HepG2 (cell line): ENCODE measurements at regions not wholly inside any gene's neighbourhood (a gene's known extent, or its start where the extent isn't known, plus 50 kb on each side); places are given as distances from the start of the nearest gene placed in this dataset.

Experiments used
- BRCA1 ChIP-seq: sonication (generic); formaldehyde crosslinking; IDR thresholded peaks from 2 replicates; pipeline ENCODE4 v1.4.0; 2020; ENCODE audit warnings: missing genetic modification reagents
- DR1 ChIP-seq: sonication (generic); formaldehyde crosslinking; IDR thresholded peaks from 2 replicates; pipeline ENCODE4 v1.8.0; 2021; ENCODE audit warnings: mild to moderate bottlenecking, missing genetic modification reagents, inconsistent platforms
- ELF4 ChIP-seq: sonication (generic); formaldehyde crosslinking; IDR thresholded peaks from 2 replicates; pipeline ENCODE4 v1.5.0; 2020; ENCODE audit warnings: missing genetic modification reagents, mild to moderate bottlenecking, moderate library complexity, borderline replicate concordance
- GABPA ChIP-seq, 2 experiments: IDR thresholded peaks; 2 replicates each; pipeline ENCODE4 v1.6.1; 2011 to 2016; ENCODE audit warnings: low read depth in 2 of 2, low read length in 1 of 2, missing biosample characterization in 1 of 2, missing genetic modification characterization in 1 of 2
- IRF2 ChIP-seq: IDR thresholded peaks from 2 replicates; pipeline ENCODE4 v1.6.1; 2018; ENCODE audit warnings: missing genetic modification reagents, missing compliant biosample characterization
- MAFG ChIP-seq: sonication (generic); formaldehyde crosslinking; IDR thresholded peaks from 2 replicates; pipeline ENCODE4 v1.5.1; 2020; ENCODE audit warnings: mild to moderate bottlenecking, missing genetic modification reagents
- MXI1 ChIP-seq: IDR thresholded peaks from 3 replicates; pipeline ENCODE4 v1.6.1; 2012; ENCODE audit warnings: low read depth, low read length, inconsistent platforms, borderline replicate concordance
- TCF7 ChIP-seq: sonication (generic); IDR thresholded peaks from 2 replicates; pipeline ENCODE4 v1.6.1; 2016; ENCODE audit warnings: antibody characterized with exemption, low read depth
- ZNF136 ChIP-seq: sonication (generic); formaldehyde crosslinking; IDR thresholded peaks from 2 replicates; pipeline ENCODE4 v1.8.1; 2022; ENCODE audit warnings: low read depth, mild to moderate bottlenecking, moderate library complexity, missing genetic modification reagents
- ZNF530 ChIP-seq: sonication (generic); formaldehyde crosslinking; IDR thresholded peaks from 2 replicates; pipeline ENCODE4 v1.5.0; 2020; ENCODE audit warnings: low read depth, mild to moderate bottlenecking, missing genetic modification reagents
- ZNF776 ChIP-seq: sonication (generic); formaldehyde crosslinking; IDR thresholded peaks from 2 replicates; pipeline ENCODE4 v1.4.0; 2020; ENCODE audit warnings: mild to moderate bottlenecking, missing genetic modification reagents
- ZNF891 ChIP-seq: sonication (generic); formaldehyde crosslinking; IDR thresholded peaks from 2 replicates; pipeline ENCODE4 v1.5.0; 2020; ENCODE audit warnings: mild to moderate bottlenecking, missing genetic modification reagents
- TF ChIP-seq, protein P1 (sequence below): sonication (generic); formaldehyde crosslinking; IDR thresholded peaks from 2 replicates; pipeline ENCODE4 v1.5.0; 2020; ENCODE audit warnings: mild to moderate bottlenecking, missing genetic modification reagents, moderate library complexity
- TF ChIP-seq, protein P2 (sequence below): IDR thresholded peaks from 2 replicates; pipeline ENCODE4 v1.6.1; 2016

- TF ChIP-seq TCF7 (no peak), MXI1 (no peak), IRF2 (no peak), ZNF136 (CRISPR knock-in tag) (no peak), ELF4 (CRISPR knock-in tag) (no peak), ZNF530 (CRISPR knock-in tag) (no peak), ZNF891 (CRISPR knock-in tag) (no peak), DR1 (no peak), BRCA1 (CRISPR knock-in tag) (no peak), MAFG (no peak), ZNF776 (CRISPR knock-in tag) (no peak), GABPA (IDR thresholded peaks at IDR 0.05; ENCODE audit: low read depth, low read length) (no peak), GABPA (CRISPR knock-in tag; IDR thresholded peaks at IDR 0.05; ENCODE audit: low read depth) (no peak)
- TF ChIP-seq, protein P1, sequence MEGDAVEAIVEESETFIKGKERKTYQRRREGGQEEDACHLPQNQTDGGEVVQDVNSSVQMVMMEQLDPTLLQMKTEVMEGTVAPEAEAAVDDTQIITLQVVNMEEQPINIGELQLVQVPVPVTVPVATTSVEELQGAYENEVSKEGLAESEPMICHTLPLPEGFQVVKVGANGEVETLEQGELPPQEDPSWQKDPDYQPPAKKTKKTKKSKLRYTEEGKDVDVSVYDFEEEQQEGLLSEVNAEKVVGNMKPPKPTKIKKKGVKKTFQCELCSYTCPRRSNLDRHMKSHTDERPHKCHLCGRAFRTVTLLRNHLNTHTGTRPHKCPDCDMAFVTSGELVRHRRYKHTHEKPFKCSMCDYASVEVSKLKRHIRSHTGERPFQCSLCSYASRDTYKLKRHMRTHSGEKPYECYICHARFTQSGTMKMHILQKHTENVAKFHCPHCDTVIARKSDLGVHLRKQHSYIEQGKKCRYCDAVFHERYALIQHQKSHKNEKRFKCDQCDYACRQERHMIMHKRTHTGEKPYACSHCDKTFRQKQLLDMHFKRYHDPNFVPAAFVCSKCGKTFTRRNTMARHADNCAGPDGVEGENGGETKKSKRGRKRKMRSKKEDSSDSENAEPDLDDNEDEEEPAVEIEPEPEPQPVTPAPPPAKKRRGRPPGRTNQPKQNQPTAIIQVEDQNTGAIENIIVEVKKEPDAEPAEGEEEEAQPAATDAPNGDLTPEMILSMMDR (CRISPR knock-in tag): no peak
- TF ChIP-seq, protein P2, sequence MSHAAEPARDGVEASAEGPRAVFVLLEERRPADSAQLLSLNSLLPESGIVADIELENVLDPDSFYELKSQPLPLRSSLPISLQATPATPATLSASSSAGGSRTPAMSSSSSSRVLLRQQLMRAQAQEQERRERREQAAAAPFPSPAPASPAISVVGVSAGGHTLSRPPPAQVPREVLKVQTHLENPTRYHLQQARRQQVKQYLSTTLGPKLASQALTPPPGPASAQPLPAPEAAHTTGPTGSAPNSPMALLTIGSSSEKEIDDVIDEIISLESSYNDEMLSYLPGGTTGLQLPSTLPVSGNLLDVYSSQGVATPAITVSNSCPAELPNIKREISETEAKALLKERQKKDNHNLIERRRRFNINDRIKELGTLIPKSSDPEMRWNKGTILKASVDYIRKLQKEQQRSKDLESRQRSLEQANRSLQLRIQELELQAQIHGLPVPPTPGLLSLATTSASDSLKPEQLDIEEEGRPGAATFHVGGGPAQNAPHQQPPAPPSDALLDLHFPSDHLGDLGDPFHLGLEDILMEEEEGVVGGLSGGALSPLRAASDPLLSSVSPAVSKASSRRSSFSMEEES (CRISPR knock-in tag): no peak
Measured at GRCh38 chr19:28941833-28942232, 271.1 kb downstream of the UQCRFS1 start.
